DND-41 (cell line): ENCODE measurements at regions not wholly inside any gene's neighbourhood (a gene's known extent, or its start where the extent isn't known, plus 50 kb on each side); places are given as distances from the start of the nearest gene placed in this dataset.

ENCODE experiments used
- CTCF ChIP-seq: IDR thresholded peaks from 2 replicates; pipeline ENCODE4 v1.5.1; 2012; ENCODE audit warnings: borderline replicate concordance, low read length, moderate library complexity, mild to moderate bottlenecking; ENCODE audit not compliant: poor library complexity, severe bottlenecking; ENCODE audit errors: extremely low read depth
- EZH2 ChIP-seq: IDR thresholded peaks from 3 replicates; pipeline ENCODE4 v1.6.1; 2012; ENCODE audit warnings: borderline replicate concordance, low read depth, mild to moderate bottlenecking, moderate library complexity, low read length, inconsistent platforms; ENCODE audit not compliant: severe bottlenecking

- no peak for TF ChIP-seq EZH2
- no peak for TF ChIP-seq CTCF
Observed at GRCh38 chr5:112628214-112628980, 109.3 kb upstream of the APC start.
